Panc1 (cell line): ENCODE measurements at regions not wholly inside any gene's neighbourhood (a gene's known extent, or its start where the extent isn't known, plus 50 kb on each side); places are given as distances from the start of the nearest gene placed in this dataset.

ENCODE experiments used
- ATAC-seq: fragments of 200-7000 bp; cut with Tn5 transposase; 2 replicates; pipeline ENCODE4 v1.9.1; 2020; ENCODE audit warnings: mild to moderate bottlenecking, moderate library complexity
- BruUV-seq: library from RNA; stranded (reverse); fragments of 400-500 nt; replicated peaks from 2 replicates; lab custom pipeline; 2021; lab: Mats Ljungman, UMichigan
- CTCF ChIA-PET: fragments of 300-600 bp; sonication (Branson Sonifier 250); formaldehyde crosslinking; loops from one replicate; lab custom pipeline; 2022; ENCODE audit warnings: antibody characterized with exemption; lab: Charles Lee
- POLR2A ChIA-PET: fragments of 300-600 bp; sonication (Branson Sonifier 250); formaldehyde crosslinking; loops from one replicate; lab custom pipeline; 2022; ENCODE audit warnings: antibody characterized with exemption; lab: Charles Lee
- DNase-seq: peaks from one replicate; pipeline ENCODE4 v3.0.0-alpha.2; 2010; ENCODE audit warnings: low read depth, low spot score
- H3K27ac ChIP-seq: 2 replicates; pipeline ENCODE4 v1.5.1; 2011; ENCODE audit warnings: mild to moderate bottlenecking, low read length, inconsistent platforms
- H3K27me3 ChIP-seq: fragments of 200-500 bp; sonication (Bioruptor generic); 2 replicates; pipeline ENCODE4 v1.6.0; 2014; ENCODE audit warnings: low read length, inconsistent platforms; ENCODE audit not compliant: control insufficient read depth, insufficient read depth
- H3K36me3 ChIP-seq: fragments of 200-500 bp; sonication (Bioruptor generic); 2 replicates; pipeline ENCODE4 v1.5.1; 2014; ENCODE audit warnings: inconsistent platforms, mild to moderate bottlenecking, low read length, moderate library complexity; ENCODE audit not compliant: control insufficient read depth, insufficient read depth
- H3K4me1 ChIP-seq: 2 replicates; pipeline ENCODE4 v1.5.1; 2011; ENCODE audit warnings: inconsistent platforms, mild to moderate bottlenecking, low read length, moderate library complexity; ENCODE audit not compliant: control insufficient read depth, insufficient read depth
- H3K4me3 ChIP-seq, 2 experiments: 2 replicates each; pipeline ENCODE4 v1.5.1; 2011 to 2012; ENCODE audit warnings: low read depth in 2 of 2, low read length in 2 of 2, mild to moderate bottlenecking in 2 of 2, inconsistent platforms in 1 of 2, moderate library complexity in 1 of 2
- H3K9me3 ChIP-seq: fragments of 200-500 bp; sonication (Bioruptor generic); 2 replicates; pipeline ENCODE4 v1.5.1; 2014; ENCODE audit warnings: low read depth, mild to moderate bottlenecking, inconsistent platforms, low read length, moderate library complexity; ENCODE audit not compliant: control insufficient read depth, insufficient read depth
- POLR2AphosphoS5 ChIP-seq: IDR thresholded peaks from 2 replicates; pipeline ENCODE4 v1.6.1; 2012; ENCODE audit warnings: mild to moderate bottlenecking, low read depth, low read length, moderate library complexity
- SIN3A ChIP-seq: IDR thresholded peaks from 2 replicates; pipeline ENCODE4 v1.6.1; 2012; ENCODE audit warnings: low read depth, mild to moderate bottlenecking, low read length, moderate library complexity, borderline replicate concordance; ENCODE audit not compliant: insufficient read depth
- TCF7L2 ChIP-seq: IDR thresholded peaks from 2 replicates; pipeline ENCODE4 v1.6.1; 2011; ENCODE audit warnings: mild to moderate bottlenecking, low read depth, low read length, inconsistent platforms
- in situ Hi-C: cut with HindIII; loops from 2 replicates; pipeline ENCODE4 v1.10.0; 2016; ENCODE audit warnings: low sequenced_read_pairs, low pct_unique_long_range_greater_than_20kb
- intact Hi-C: fragments of 100-400 bp; cut with micrococcal nuclease; formaldehyde crosslinking; loops from one replicate; pipeline ENCODE4 v1.10.0; 2022; ENCODE audit not compliant: unreplicated experiment
- TF ChIP-seq, protein P1 (sequence below): fragments of 450-650 bp; IDR thresholded peaks from 2 replicates; pipeline ENCODE4 v1.5.1; 2017; ENCODE audit warnings: mild to moderate bottlenecking
- TF ChIP-seq, protein P2 (sequence below), 2 experiments: IDR thresholded peaks; 2 replicates each; pipeline ENCODE4 v1.6.1; 2011 to 2012; ENCODE audit warnings: low read depth in 2 of 2, control low read depth in 1 of 2, low read length in 1 of 2, mild to moderate bottlenecking in 1 of 2, moderate library complexity in 1 of 2; ENCODE audit not compliant: insufficient read depth in 1 of 2

- no peak overlapping the region for H3K27ac ChIP-seq
- ChIA-PET POLR2A (no interaction called here), CTCF (no interaction called here)
- no TSS peak for BruUV-seq
- no peaks in the 10 kb centered on the region for H3K36me3 ChIP-seq
- no peaks in the 10 kb centered on the region for H3K27me3 ChIP-seq
- H3K9me3 ChIP-seq: no peaks in the 10 kb centered on the region
- H3K4me3 ChIP-seq: no peak overlapping the region
- no peaks in the 10 kb centered on the region for H3K4me1 ChIP-seq
- TF ChIP-seq, protein P1, sequence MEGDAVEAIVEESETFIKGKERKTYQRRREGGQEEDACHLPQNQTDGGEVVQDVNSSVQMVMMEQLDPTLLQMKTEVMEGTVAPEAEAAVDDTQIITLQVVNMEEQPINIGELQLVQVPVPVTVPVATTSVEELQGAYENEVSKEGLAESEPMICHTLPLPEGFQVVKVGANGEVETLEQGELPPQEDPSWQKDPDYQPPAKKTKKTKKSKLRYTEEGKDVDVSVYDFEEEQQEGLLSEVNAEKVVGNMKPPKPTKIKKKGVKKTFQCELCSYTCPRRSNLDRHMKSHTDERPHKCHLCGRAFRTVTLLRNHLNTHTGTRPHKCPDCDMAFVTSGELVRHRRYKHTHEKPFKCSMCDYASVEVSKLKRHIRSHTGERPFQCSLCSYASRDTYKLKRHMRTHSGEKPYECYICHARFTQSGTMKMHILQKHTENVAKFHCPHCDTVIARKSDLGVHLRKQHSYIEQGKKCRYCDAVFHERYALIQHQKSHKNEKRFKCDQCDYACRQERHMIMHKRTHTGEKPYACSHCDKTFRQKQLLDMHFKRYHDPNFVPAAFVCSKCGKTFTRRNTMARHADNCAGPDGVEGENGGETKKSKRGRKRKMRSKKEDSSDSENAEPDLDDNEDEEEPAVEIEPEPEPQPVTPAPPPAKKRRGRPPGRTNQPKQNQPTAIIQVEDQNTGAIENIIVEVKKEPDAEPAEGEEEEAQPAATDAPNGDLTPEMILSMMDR: no peak
- TF ChIP-seq, protein P2, sequence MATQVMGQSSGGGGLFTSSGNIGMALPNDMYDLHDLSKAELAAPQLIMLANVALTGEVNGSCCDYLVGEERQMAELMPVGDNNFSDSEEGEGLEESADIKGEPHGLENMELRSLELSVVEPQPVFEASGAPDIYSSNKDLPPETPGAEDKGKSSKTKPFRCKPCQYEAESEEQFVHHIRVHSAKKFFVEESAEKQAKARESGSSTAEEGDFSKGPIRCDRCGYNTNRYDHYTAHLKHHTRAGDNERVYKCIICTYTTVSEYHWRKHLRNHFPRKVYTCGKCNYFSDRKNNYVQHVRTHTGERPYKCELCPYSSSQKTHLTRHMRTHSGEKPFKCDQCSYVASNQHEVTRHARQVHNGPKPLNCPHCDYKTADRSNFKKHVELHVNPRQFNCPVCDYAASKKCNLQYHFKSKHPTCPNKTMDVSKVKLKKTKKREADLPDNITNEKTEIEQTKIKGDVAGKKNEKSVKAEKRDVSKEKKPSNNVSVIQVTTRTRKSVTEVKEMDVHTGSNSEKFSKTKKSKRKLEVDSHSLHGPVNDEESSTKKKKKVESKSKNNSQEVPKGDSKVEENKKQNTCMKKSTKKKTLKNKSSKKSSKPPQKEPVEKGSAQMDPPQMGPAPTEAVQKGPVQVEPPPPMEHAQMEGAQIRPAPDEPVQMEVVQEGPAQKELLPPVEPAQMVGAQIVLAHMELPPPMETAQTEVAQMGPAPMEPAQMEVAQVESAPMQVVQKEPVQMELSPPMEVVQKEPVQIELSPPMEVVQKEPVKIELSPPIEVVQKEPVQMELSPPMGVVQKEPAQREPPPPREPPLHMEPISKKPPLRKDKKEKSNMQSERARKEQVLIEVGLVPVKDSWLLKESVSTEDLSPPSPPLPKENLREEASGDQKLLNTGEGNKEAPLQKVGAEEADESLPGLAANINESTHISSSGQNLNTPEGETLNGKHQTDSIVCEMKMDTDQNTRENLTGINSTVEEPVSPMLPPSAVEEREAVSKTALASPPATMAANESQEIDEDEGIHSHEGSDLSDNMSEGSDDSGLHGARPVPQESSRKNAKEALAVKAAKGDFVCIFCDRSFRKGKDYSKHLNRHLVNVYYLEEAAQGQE (IDR thresholded peaks at IDR 0.05; ENCODE audit: insufficient read depth in 1 of 2, low read depth in 2 of 2, low read length in 1 of 2): no peak
- no peak for TF ChIP-seq POLR2AphosphoS5
- no peak for TF ChIP-seq TCF7L2
- TF ChIP-seq SIN3A: no peak
- in situ Hi-C loops: no loop called here
- DNase-seq (no peak), ATAC-seq (no peak)
- intact Hi-C loops: no loop called here
These were observed 73.2 kb upstream of the NETO1 start for GRCh38 chr18:72940986-72941385.

GRCh38 chr18:72940509-72940908 is 72.7 kb upstream of the NETO1 start:
- no peak for DNase-seq
- Histone ChIP-seq H3K9me3 (no peaks in the 10 kb centered on the region), H3K27me3 (no peaks in the 10 kb centered on the region), H3K4me3 (no peak overlapping the region), H3K4me1 (no peaks in the 10 kb centered on the region), H3K36me3 (no peaks in the 10 kb centered on the region), H3K27ac (no peak overlapping the region)
- in situ Hi-C loops: no loop called here
- intact Hi-C loops: no loop called here
- POLR2A ChIA-PET: no interaction called here
- TF ChIP-seq TCF7L2 (no peak), POLR2AphosphoS5 (no peak)
- TF ChIP-seq, protein P1: no peak
- TF ChIP-seq, protein P2 (IDR thresholded peaks at IDR 0.05; ENCODE audit: insufficient read depth in 1 of 2, low read depth in 2 of 2, low read length in 1 of 2): no peak
- ATAC-seq: no peak
- BruUV-seq: no TSS peak
- CTCF ChIA-PET: no interaction called here
